Psoas muscle (tissue), 7 donors: ENCODE measurements at regions not wholly inside any gene's neighbourhood (a gene's known extent, or its start where the extent isn't known, plus 50 kb on each side); places are given as distances from the start of the nearest gene placed in this dataset.

Experiments
- ATAC-seq, 4 donors: fragments of 200-7000 bp; cut with Tn5 transposase; one replicate each; pipeline ENCODE4 v1.9.1; 2020; ENCODE audit warnings: moderate library complexity in 3 of 4, mild to moderate bottlenecking in 2 of 4
- DNase-seq, 2 donors: peaks; one replicate each; pipeline ENCODE4 v3.0.0-alpha.2; 2020
- H3K27ac ChIP-seq: fragments of 200-600 bp; one replicate; pipeline ENCODE4 v1.8.0; 2022
- H3K27me3 ChIP-seq, 3 donors: fragments of 200-600 bp in 1 of 3; one replicate each; pipeline versions ENCODE4 v1.6.1 to v1.8.0; 2013 to 2022; ENCODE audit warnings: low read length in 2 of 3, mild to moderate bottlenecking in 2 of 3, moderate library complexity in 1 of 3; ENCODE audit not compliant: insufficient read depth in 3 of 3
- H3K36me3 ChIP-seq, 2 donors: fragments of 200-600 bp in 1 of 2; one replicate each; pipeline versions ENCODE4 v1.6.1 to v1.8.0; 2013 to 2022; ENCODE audit warnings: low read depth in 1 of 2, mild to moderate bottlenecking in 1 of 2, moderate library complexity in 1 of 2; ENCODE audit not compliant: insufficient read depth in 1 of 2
- H3K4me1 ChIP-seq: fragments of 200-600 bp; one replicate; pipeline ENCODE4 v1.8.0; 2022
- H3K4me3 ChIP-seq: fragments of 200-600 bp; one replicate; pipeline ENCODE4 v1.8.0; 2022; ENCODE audit warnings: mild to moderate bottlenecking
- H3K9me3 ChIP-seq: fragments of 200-600 bp; one replicate; pipeline ENCODE4 v1.8.0; 2022
- CTCF ChIP-seq: fragments of 200-600 bp; IDR thresholded peaks from one replicate; pipeline ENCODE4 v1.8.0; 2022; ENCODE audit warnings: antibody characterized with exemption
- WGBS, 3 donors: extraction: QIAGEN DNeasy Blood & Tissue Kit; methylation state at CpG; one replicate each; pipeline versions ENCODE4 v1.1.6 to v1.1.7; 2013; 5-methylcytosine and 5-hydroxymethylcytosine counted together
- intact Hi-C, 2 donors: fragments of 100-400 bp; cut with DNase I; formaldehyde crosslinking; loops; one replicate each; pipeline versions ENCODE4 v1.11.0 to v1.14.2; 2022
- donor health status: healthy with polysubstance abuse.
- donor health status: DM: no; HTN: no; CAD: no; lungs with moderate emphysema.
- donor health status: Bipolar disorder and iron deficiency.
- donor health status: healthy.
- donor health status: DM: yes; HTN: yes; CAD: no.
- donor health status: DM: no; HTN: no; CAD: no.
- donor health status: DM: yes; HTN: yes; CAD: no.

- no peak for TF ChIP-seq CTCF
- WGBS, 3 donors = 57 to 67% (median 62%) methylated on average over 15 of the region's 15 CpGs
- intact Hi-C loops = no loop called here
- H3K9me3 ChIP-seq = no peaks in the 10 kb centered on the region
- peaks cover 0 to 35% (median 2%) of the 10 kb centered on the region in 3 donors for H3K27me3 ChIP-seq
- ATAC-seq (no peak), DNase-seq (no peak)
- H3K4me1 ChIP-seq = no peaks in the 10 kb centered on the region
- no peaks in the 10 kb centered on the region for H3K36me3 ChIP-seq
- no peak overlapping the region for H3K27ac ChIP-seq
- H3K4me3 ChIP-seq = no peak overlapping the region
Observed at GRCh38 chr17:79441356-79442160, 169.3 kb downstream of the RBFOX3 start.

- WGBS, 3 donors = 76 to 90% (median 82%) methylated on average over 14 of the region's 14 CpGs
- no peak for ATAC-seq
Observed at GRCh38 chr17:79440251-79440650, 170.6 kb downstream of the RBFOX3 start.

GRCh38 chr17:79439493-79439892, 171.4 kb downstream of the RBFOX3 start:
- H3K27ac ChIP-seq = no peak overlapping the region
- no peaks in the 10 kb centered on the region for H3K4me1 ChIP-seq
- intact Hi-C loops = no loop called here
- DNase-seq = no peak
- peaks cover under 1% of the 10 kb centered on the region for H3K9me3 ChIP-seq
- H3K27me3 ChIP-seq = peaks cover 0 to 49% (median 7%) of the 10 kb centered on the region in 3 donors
- ATAC-seq = no peak
- no peak for TF ChIP-seq CTCF
- no peak overlapping the region for H3K4me3 ChIP-seq
- WGBS, 3 donors = 86 to 91% (median 86%) methylated on average over 6 of the region's 6 CpGs
- no peaks in the 10 kb centered on the region for H3K36me3 ChIP-seq

More at GRCh38 chr17:79440251-79440650, 170.6 kb downstream of the RBFOX3 start:
- no peaks in the 10 kb centered on the region for H3K9me3 ChIP-seq
- no peaks in the 10 kb centered on the region for H3K36me3 ChIP-seq
- no peak overlapping the region for H3K4me3 ChIP-seq
- no peaks in the 10 kb centered on the region for H3K4me1 ChIP-seq
- intact Hi-C loops = no loop called here
- peaks cover 0 to 44% (median 5%) of the 10 kb centered on the region in 3 donors for H3K27me3 ChIP-seq
- H3K27ac ChIP-seq = no peak overlapping the region
- DNase-seq = no peak
- no peak for TF ChIP-seq CTCF

- ATAC-seq = no peak
- no peak for TF ChIP-seq CTCF
- DNase-seq = no peak
- H3K36me3 ChIP-seq = no peaks in the 10 kb centered on the region
- H3K27me3 ChIP-seq = peaks cover 0 to 56% (median 12%) of the 10 kb centered on the region in 3 donors
- no peak overlapping the region for H3K4me3 ChIP-seq
- intact Hi-C loops = no loop called here
- H3K9me3 ChIP-seq = peaks cover 4% of the 10 kb centered on the region
- H3K4me1 ChIP-seq = no peaks in the 10 kb centered on the region
- 36 to 39% (median 38%) methylated on average over 23 of the region's 23 CpGs for WGBS, 3 donors
- no peak overlapping the region for H3K27ac ChIP-seq
Observed at GRCh38 chr17:79438546-79439334, 172.1 kb downstream of the RBFOX3 start.
